ENCODE measurements at regions not wholly inside any gene's neighbourhood (a gene's known extent, or its start where the extent isn't known, plus 50 kb on each side); places are given as distances from the start of the nearest gene placed in this dataset.

GRCh38 chr4:10837151-10837550 lies 152.6 kb upstream of the CLNK start (continued):
- TF ChIP-seq ZNF560 (tag by site-specific recombination; IDR thresholded peaks at IDR 0.05; ENCODE audit: borderline replicate concordance) (no peak), ZNF664 (tag by site-specific recombination; IDR thresholded peaks at IDR 0.05) (no peak), ZNF670 (tag by site-specific recombination; IDR thresholded peaks at IDR 0.05; ENCODE audit: low read depth) (no peak), ZNF157 (tag by site-specific recombination; IDR thresholded peaks at IDR 0.05) (no peak), ZNF24 (tag by site-specific recombination; IDR thresholded peaks at IDR 0.05) (no peak), ZNF169 (tag by site-specific recombination; IDR thresholded peaks at IDR 0.05) (no peak), ZBTB6 (tag by site-specific recombination; IDR thresholded peaks at IDR 0.05) (no peak)

DNA sequence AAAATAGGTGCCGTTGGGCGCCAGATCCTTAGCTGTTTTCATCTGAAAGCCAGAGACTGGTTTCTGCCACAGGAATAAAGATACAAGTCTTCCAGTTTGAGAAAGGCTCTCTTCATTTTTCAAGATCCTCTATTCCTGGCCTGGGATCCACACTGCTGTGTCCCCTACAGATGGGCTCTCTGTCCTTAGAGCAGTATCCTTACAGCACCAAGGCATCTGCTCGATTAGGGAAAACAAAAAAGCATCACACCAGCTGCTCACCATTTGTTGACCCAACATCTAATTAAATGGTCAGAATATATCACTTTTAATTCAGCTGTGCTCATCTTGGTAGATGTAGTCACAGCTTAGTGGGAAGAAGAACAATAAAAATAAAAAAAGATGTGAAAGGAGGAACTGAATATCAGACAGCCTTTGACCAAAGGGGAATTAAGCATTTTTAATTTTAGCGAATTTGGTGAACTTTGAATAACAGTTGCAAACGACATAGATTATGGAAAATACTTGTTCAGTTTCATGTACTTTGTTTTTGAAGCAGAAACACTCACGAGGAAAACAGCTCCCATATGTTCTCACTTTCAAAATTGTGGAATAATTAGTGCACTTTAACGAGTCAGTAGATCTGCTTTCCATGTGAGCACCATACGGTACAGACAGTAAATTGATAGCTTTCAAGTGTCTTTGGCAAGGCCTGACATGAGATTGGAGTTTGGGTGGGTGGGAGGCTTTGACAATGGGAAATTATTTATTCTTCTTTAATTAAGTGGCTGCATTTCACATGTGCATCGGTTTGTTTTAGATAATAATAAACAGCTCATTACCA lies 148.4 kb upstream of the CLNK start:
- Histone ChIP-seq H3K27ac (ENCODE audit: extremely low read depth, low read depth, low read length) (no peak overlapping the region), H3K36me3 (ENCODE audit: control insufficient read depth in 2 of 2, insufficient read depth in 1 of 2, low read length in 2 of 2) (no peaks in the 10 kb centered on the region), H3K4me3 (ENCODE audit: low read depth, low read length) (no peak overlapping the region), H3K4me1 (ENCODE audit: control insufficient read depth, insufficient read depth, low read length) (no peaks in the 10 kb centered on the region), H3K9me3 (ENCODE audit: control insufficient read depth, insufficient read depth, low read depth, low read length) (no peaks in the 10 kb centered on the region)
- ChIA-PET CTCF (no interaction called here), POLR2A (no interaction called here)
- TF ChIP-seq IKZF3 (tag by site-specific recombination; IDR thresholded peaks at IDR 0.05) (no peak), ZEB2 (tag by site-specific recombination; IDR thresholded peaks at IDR 0.05) (no peak), PRDM4 (tag by site-specific recombination; IDR thresholded peaks at IDR 0.05) (no peak), EGR2 (tag by site-specific recombination; IDR thresholded peaks at IDR 0.05; ENCODE audit: low read depth) (no peak), FEZF1 (tag by site-specific recombination; IDR thresholded peaks at IDR 0.05) (no peak), PRDM1 (tag by site-specific recombination; IDR thresholded peaks at IDR 0.05) (no peak)

- no peak overlapping the region for H3K4me3 ChIP-seq (ENCODE audit: low read depth, low read length)
- H3K4me1 ChIP-seq (ENCODE audit: control insufficient read depth, insufficient read depth, low read length) = no peaks in the 10 kb centered on the region
- H3K9me3 ChIP-seq (ENCODE audit: control insufficient read depth, insufficient read depth, low read depth, low read length) = no peaks in the 10 kb centered on the region
- ChIA-PET CTCF (no interaction called here), POLR2A (no interaction called here)
- H3K27ac ChIP-seq (ENCODE audit: extremely low read depth, low read depth, low read length) = no peak overlapping the region
- H3K36me3 ChIP-seq (ENCODE audit: control insufficient read depth in 2 of 2, insufficient read depth in 1 of 2, low read length in 2 of 2) = no peaks in the 10 kb centered on the region
- TF ChIP-seq, protein P1, sequence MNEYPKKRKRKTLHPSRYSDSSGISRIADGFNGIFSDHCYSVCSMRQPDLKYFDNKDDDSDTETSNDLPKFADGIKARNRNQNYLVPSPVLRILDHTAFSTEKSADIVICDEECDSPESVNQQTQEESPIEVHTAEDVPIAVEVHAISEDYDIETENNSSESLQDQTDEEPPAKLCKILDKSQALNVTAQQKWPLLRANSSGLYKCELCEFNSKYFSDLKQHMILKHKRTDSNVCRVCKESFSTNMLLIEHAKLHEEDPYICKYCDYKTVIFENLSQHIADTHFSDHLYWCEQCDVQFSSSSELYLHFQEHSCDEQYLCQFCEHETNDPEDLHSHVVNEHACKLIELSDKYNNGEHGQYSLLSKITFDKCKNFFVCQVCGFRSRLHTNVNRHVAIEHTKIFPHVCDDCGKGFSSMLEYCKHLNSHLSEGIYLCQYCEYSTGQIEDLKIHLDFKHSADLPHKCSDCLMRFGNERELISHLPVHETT (tag by site-specific recombination; IDR thresholded peaks at IDR 0.05) = no peak
- no peak for TF ChIP-seq ZNF335 (tag by site-specific recombination; conservative IDR thresholded peaks at IDR 0.05)
- TF ChIP-seq ZNF324 (tag by site-specific recombination; IDR thresholded peaks at IDR 0.05) = no peak
- TF ChIP-seq ZNF701 (tag by site-specific recombination; IDR thresholded peaks at IDR 0.05) = no peak
- TF ChIP-seq, protein P2, sequence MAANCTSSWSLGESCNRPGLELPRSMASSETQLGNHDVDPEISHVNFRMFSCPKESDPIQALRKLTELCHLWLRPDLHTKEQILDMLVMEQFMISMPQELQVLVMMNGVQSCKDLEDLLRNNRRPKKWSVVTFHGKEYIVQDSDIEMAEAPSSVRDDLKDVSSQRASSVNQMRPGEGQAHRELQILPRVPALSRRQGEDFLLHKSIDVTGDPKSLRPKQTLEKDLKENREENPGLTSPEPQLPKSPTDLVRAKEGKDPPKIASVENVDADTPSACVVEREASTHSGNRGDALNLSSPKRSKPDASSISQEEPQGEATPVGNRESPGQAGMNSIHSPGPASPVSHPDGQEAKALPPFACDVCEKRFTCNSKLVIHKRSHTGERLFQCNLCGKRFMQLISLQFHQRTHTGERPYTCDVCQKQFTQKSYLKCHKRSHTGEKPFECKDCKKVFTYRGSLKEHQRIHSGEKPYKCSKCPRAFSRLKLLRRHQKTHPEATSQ (tag by site-specific recombination; IDR thresholded peaks at IDR 0.05) = no peak
- TF ChIP-seq ZNF785 (tag by site-specific recombination; IDR thresholded peaks at IDR 0.05) = no peak
- no peak for TF ChIP-seq ZNF48 (tag by site-specific recombination; IDR thresholded peaks at IDR 0.05)
- TF ChIP-seq ZNF521 (tag by site-specific recombination; IDR thresholded peaks at IDR 0.05) = no peak
- no peak for TF ChIP-seq ZSCAN30 (tag by site-specific recombination; IDR thresholded peaks at IDR 0.05)
- no peak for TF ChIP-seq YY2 (tag by site-specific recombination; IDR thresholded peaks at IDR 0.05)
- TF ChIP-seq ZNF514 (tag by site-specific recombination; IDR thresholded peaks at IDR 0.05) = no peak
- TF ChIP-seq CTCF (tag by site-specific recombination; IDR thresholded peaks at IDR 0.05) = no peak
- TF ChIP-seq OVOL3 (tag by site-specific recombination; IDR thresholded peaks at IDR 0.05) = no peak
Measured at GRCh38 chr4:10831727-10832408, 147.3 kb upstream of the CLNK start.
